Activated CD4-positive, CD25-positive, alpha-beta regulatory T cell treated with anti-CD3 and anti-CD28 coated beads, Interleukin-2, amount 50 U/mL, for 72 hours (primary cell): ENCODE measurements at regions not wholly inside any gene's neighbourhood (a gene's known extent, or its start where the extent isn't known, plus 50 kb on each side); places are given as distances from the start of the nearest gene placed in this dataset.

Experiments used
- DNase-seq: peaks from one replicate; pipeline ENCODE4 v3.0.0; 2021

DNA sequence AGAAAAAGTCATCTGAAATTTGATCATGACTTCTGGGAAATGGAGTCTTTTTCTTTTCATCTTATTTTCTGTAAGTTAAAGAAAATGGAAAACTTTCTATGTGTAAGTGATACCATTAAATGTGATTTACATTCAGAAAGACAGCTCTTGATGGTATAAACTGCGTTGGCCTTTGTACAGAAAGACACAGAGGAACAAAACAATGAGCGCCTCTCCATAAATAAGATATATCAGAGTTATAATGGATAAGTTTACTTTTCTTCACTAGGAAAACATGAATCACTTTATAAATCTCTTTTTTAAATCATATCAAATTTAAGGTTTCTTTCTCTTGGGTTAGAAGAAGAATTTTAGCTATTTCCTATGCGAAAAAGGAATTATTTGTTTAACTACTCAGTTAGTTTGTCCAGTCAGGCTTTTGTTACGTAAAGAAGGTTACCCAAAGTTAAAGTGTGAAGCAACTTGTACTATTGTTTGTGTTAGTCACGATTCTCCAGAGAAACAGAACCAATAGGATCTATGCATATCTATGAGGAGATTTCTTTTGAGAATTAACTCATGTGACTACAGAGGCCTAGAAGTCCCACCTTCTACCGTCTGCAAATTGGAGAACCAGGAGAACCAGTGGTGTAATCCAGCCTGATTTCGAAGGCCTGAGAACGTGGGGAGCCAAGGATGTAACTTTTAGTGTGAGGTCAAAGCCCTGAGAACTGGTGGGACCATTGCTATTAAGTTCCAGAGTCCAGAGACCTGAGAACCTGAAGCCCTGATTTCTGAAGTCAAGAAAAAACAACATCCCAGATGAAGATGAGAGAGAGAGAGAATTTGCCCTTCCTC is 295.4 kb upstream of the KCNJ16 start:
- DNase-seq: no peak

DNA sequence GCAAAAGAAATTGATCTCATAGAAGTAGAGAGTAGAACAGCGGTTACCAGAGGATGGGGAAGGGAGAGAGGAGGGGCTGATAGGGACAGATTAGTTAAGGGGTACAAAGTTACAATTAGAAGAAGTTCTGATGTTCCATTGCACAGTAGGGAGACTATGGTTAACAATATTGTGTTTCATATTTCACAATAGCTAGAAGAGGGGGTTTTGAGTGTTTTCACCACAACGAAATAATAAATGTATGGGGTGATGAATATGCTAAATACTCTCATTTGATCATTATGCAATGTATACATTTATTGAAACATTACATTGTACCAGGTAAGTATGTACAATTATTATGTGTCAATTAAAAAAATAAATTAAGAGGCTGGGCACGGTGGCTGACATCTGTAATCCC is 291.2 kb upstream of the KCNJ16 start:
- no peak for DNase-seq

DNA sequence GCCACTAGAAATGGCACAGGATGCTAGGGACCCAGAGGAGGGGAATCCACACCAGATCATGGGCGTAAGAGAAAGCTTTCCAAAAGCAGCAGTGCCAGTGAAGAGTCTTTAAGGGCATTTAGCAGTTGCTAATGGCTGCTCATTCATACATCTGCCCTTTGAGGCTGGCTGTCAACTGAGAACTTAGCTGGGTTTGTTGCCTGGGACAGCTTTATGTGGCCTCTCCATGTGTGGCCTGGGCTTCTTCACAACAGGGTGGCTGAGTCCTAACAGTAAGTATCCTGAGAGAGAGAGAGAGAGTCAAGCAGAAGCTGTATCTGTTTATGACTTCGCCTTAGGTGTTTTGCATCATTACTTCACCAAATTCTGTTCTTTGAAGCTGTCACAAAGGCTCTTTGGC is 286.1 kb upstream of the KCNJ16 start:
- no peak for DNase-seq

DNA sequence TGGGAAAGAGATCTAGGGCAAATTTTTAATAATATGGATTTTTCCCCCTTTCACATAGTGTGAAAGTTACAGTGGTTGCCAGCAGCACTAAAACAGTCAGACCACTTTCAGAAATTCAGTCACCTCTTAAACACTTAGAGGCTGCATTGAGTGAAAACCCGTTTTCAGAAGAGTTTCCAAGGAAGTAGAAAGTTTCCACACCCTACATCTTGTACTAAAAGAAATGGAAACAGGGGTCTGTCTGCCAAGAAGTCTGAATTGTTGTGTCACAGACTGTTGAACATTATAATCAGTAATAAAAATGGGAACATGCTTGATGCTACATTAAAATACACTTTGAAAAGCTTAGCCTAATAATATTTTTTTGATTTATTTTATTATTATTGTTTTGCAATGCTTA is 278.9 kb upstream of the KCNJ16 start:
- DNase-seq: no peak

DNA sequence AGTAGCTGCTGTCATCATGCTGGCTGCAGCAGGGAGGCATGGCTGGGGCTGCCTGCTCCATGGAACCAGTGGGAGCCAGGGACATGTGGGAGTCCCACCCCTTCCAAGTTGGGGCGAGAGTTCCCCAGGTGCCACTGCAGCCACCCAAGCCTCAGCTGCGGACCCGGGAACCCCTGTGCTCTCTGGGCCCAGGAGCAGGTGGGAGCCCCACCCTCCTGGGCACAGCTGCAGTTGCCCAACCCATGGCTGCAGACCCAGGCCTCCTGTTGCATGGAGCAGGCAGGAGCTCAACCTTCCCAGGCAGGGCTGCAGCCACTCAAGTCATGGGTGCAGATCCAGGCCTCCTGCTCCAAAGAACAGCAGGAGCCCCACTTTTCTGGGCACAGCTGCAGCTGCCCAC is 274.2 kb upstream of the KCNJ16 start:
- no peak for DNase-seq

DNA sequence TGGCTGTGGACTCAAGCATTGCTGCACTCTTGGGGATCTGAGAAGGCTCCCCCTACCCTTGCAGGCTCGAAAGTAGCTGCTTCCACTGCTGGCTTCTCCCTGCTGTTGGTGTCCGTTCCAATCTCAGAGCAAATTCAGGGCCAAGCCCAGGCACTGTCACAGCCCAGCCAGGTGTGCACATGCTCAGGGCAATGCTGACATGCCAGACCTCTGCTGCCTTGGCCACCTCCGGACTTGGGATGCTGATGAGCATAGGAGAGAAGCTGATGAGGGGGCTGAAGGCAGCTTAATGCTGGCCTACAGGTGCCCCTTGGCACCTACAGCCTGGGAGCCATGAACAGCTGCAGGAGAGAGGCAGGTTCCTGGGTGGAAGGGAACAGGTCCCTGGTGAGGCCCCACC is 273.7 kb upstream of the KCNJ16 start:
- no peak for DNase-seq

DNA sequence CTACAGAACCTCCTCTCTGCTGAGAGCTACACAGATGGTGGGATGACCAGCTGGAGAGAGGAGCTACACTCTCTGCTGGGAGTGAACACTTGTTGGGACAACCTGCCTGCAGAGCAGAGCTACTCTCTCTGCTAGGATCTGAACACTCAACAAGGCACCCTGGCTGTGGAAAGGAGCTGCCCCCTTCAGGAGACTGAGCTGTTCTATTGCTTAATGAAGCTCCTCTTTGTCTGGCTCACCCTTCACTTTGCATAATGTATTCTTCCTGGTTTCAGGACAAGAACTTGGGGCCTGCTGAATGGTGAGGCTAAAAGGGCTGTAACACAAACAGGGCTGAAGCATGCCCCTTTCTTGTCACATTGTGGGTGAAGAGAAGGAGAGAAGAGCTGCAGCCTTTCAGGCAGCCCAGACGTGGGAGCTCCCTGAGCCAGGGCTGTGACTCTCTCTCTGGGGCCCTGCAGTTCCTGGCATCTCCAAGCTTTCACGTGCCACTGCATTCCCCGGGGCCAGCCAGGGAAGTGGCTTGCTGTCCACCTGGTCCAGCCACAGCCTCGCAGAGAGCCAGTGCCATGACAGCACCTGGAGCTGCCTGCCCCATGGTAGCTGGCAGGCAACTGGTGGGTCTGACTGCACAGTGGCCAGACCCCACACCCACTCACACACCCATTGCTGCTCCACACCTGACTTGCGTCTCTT is 272.8 kb upstream of the KCNJ16 start:
- DNase-seq: no peak

DNA sequence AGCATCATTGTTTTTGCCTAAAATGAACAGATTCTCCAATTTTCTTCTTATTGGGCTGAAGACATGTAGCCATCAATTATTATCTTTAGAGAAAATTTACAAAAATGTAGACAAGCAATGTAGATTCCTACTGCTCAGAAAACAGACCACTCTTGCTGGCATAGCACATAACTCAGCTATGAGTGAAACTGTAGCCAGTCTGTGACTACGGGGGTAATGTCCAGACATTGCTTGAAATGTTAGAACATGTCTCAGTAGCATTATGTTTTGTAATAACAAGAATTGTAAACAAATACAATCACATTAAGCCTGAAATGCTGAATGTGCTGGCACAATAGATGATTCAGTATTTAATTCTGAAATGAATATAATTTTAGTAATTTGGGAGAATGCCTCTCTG is 265.7 kb upstream of the KCNJ16 start:
- DNase-seq: no peak

DNA sequence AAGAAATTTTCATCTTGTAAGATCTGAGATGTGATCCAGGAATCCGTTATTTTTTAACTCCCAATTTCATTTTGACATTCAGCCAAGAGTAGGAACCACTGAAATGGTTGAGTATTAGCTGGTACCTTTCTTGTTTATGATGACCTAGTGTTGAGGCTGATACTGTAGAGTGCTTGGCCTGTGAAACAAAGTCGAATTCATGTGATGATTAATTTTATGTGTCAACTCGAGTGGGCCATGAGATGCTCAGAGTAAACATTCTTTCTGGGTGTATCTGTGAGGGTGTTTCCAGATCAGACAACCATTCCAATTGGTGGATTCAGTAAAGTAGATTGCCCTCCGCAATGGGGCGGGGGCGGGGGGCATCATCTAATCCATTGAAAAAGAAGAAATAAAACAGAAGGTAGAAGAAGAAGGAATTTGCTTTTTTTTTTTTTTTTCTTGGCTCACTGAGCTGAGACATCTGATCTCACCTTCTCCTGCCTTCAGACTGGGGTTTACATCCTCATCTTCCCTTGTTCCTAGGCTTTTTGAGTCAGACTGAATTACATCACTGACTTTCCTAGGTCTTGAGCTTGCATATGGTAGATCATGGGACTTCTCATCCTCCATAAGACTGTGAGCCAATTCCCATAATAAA is 264.6 kb upstream of the KCNJ16 start:
- DNase-seq: no peak

DNA sequence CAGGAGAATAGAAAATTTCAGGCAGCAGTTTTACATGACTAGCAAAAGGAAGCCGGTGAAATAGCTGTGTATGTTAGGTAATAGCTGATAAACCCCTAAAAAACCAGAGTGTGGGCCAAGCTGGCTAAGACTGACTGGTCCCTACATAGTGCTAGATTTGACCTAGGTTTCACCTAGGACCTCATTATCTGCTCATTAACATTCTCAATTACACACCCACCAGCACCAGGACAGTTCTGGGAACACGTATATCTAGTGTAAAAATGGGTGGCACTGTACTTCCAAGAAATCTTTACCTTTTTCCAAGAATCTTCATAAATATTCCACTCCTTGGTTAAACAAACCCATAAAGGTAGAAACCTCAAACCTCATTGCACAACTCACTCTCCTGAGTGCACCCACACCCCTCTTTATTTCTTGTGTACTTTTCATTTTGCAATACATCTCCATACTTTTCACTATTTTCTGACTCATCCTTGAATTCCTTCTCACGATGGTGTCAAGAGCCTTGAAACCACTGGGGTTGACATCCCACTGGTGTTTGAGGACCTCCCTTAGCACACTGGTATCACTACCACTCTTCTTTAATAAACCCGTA is 262.7 kb upstream of the KCNJ16 start:
- no peak for DNase-seq

DNA sequence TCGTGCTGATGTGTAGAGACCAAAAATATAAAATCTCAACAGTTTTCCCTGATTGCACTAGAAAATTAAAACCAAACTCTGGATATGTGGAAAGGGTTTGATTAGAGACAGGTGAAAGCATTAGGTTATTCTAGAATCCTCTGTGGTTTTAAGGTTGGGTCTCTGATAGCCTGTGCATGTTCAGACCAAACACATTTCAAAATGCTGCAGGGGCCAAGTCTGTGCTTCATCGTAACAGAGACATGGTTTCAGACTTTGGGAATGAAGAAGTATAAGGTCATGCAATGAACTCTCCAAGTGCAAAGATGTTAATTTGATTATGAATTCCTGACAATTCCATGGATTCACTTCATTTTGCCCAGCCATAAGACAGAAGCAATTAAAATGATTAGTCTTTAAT is 261.0 kb upstream of the KCNJ16 start:
- no peak for DNase-seq

DNA sequence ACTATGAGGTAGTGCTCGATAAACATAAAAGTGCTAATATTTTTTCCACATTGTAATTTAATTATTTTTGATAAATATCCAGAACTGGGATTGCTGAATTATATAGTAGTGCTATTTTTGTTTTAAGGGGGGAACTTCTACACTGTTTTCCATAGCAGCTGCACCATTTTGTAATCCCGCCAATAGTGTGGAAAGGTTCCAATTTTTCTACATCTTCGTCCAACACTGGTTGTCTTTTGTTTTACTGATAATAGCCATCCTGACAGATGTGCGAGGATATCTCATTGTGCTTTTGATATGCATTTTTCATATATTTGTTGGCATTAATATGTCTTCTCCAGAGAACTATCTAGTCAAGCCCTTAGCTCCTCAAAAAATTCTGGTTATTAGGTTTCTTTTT is 259.6 kb upstream of the KCNJ16 start:
- DNase-seq: no peak

DNA sequence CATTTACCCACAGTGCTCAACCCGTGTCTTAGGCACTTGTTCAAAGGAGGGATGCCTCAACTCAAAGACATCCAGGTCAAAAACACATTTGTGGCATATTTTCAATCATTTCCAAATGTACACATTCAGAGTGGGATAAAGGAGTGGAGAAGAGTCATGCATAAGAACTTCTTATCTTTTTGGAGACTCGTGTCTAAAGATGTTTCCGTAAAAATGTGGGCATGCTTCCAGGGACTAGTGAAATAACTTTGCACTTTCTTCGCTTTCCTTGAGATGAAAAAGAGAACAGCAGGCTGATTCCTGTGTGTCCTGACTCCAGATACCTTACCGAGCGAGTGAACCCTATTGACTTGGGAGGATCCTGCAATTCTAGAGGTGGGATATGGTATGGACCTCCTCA is 256.6 kb upstream of the KCNJ16 start:
- no peak for DNase-seq

DNA sequence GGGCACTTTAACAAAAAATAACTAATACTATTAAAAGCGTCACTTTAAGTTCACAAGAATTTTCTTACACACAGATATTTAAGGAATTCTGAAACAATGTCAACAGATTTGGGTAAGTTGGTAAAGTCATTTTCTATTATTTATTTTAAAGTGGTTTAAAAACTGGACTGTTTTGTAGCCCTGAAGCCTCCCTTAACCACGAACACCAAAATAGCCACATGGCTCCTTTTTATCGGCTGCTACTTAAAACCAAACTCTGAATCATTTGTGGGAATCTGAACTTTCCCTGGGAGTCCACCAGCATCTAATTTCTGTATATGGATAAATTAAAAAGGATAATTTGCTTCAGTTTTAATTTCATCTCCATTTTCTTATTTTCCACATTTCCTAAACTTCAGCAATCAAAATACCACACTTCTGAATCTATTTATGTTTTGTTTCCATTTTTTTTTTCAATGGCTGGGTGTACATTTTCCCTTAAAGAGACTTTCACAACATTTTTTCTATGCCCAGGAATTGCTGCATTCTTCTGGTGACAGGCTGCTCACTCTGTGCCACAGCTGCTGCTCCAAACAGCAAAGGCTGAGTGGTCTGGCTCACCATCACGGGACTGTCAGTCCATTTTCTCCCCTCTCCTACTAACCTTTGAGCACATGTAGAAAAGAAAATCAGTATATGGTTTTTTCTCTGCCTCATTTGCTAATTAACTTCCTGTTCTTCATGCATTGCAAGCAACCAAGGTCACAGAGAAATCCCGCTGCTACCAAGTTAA is 255.5 kb upstream of the KCNJ16 start:
- DNase-seq: no peak

DNA sequence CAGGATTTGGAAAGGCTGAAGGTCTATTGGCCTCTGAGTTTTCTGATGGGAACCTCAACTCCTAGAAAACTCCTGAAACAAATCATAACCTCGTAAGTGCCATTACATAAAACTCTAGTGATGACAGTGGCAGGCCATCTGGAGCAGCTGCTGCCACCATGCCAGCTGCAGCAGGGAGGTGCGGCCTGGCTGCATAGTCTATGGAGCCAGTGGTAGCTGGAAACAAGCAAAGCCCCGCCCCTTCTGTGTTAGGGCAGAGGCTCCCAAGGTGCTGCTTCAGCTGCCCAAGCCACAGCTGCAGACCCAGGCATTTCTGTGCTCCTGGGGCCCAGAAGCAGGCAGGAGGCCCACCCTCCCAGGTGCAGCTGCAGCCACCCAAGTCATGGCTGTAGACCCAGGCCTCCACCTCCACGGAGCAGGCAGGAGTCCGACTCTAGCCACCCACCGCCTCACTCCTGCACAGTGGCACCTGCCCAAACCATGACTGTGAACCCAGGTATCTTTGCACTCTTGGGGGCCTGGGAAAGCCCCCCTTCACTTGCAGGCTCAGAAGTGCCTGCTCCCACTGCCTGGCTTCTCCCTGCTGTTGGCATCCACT is 254.1 kb upstream of the KCNJ16 start:
- no peak for DNase-seq

DNA sequence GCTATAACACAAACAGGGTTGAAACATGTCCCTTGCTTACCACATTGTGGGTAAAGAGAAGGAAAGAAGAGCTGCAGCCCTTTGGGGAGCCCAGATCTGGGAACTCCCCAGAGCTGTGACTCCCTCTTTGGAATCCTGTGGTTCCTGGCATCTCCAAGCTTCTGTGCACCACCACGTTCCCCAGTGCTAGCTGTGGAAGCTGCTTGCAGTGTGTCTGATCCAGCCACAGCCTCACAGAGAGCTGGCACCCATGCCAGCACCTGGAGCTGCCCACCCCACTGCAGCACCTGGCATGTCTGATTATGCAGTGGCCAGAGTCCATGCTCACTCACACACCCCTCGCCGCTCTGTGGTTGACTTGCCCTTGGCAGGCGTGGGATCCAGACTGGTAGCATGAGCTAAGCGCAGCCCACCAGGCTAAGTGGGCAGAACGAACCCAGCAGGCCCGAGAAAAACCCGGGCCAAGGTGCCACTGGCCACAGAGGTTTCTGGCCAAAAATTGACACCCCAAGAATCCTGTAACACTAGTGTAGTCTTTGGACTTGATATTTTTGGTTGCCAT is 252.6 kb upstream of the KCNJ16 start:
- no peak for DNase-seq

DNA sequence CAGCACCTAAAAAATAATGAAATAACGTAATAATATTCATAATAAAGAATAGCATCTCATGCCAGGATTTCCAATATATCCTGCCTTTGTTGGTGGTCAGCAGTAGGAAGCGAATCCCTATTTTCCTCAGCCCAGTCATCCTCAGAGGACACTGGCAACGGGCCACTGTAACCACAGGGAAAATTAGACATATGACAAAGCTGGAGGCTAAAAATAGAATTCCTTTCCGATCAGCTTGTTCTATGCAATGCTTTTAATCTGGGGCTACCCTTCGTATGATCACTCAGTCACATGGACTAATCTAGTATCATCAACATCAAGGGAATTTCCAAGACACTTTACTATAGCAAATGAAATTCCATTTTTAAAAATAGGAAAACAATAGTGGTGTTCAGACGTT is 246.9 kb upstream of the KCNJ16 start:
- no peak for DNase-seq

DNA sequence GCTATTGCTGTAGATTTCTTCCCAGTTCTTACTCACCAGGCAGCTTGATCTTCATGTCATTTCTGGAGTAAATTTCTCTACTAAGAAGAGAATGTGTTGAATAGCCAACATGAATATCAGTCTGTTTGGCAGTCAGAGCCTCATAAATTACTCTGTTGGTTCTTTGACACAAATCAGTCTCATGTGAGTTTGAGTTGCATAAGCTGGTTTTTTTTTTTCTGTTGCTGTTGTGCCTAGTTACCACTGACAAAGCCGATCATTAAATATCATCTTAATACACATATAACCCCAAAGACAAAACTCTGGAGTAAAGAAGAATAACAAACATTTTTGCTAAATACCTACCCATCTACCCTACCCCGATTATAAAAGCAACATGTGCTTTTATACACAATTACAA is 240.5 kb upstream of the KCNJ16 start:
- no peak for DNase-seq

DNA sequence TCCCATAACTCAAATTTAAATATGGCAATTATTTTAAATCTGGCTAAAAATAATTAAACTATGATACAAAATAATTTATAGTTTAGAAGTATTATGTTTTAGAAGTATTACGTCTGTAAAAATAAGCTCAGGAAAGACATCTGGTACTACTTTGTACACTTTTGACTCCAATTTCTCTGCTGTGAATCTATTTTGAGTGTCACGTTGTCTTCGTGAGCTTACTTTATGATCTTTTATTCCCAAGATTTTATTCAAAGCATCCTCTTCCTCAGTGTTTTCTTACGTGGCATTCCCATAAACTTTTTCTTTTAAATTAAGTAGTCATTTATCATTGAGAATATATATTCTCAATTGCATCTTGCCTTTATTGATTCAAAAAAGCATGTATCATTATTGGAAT is 223.3 kb upstream of the KCNJ16 start:
- no peak for DNase-seq

DNA sequence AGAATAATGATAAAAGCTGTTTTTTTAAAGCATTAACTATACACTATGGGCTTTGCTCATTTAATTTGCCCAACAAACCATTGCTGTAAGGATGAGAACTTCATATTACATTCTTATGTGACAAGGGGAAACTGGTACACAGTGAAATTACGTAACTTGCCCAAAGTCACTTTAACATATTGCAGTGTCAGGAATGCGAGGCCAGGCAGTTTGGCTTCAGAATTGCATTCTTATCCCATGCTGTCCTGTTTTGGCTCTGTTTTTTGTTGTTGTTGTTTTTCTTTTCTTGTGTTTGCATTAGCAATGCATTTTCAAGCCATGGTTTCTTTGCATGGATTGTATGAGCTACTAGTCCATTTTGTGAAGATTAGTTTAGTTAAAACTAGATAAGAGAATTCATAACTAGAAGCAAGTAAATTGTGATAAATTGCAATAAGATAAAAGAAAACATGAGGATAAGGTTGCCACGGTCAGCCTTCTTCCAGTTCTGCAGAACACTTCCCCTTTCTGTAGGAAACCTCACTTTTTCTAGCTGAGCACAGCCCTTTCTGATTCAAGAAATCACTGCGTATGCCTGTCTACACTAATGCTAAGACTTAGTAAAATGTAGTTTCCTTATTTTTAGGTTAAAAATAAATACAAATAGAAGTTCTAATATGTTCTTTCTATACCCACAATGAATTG is 221.3 kb upstream of the KCNJ16 start:
- no peak for DNase-seq

DNA sequence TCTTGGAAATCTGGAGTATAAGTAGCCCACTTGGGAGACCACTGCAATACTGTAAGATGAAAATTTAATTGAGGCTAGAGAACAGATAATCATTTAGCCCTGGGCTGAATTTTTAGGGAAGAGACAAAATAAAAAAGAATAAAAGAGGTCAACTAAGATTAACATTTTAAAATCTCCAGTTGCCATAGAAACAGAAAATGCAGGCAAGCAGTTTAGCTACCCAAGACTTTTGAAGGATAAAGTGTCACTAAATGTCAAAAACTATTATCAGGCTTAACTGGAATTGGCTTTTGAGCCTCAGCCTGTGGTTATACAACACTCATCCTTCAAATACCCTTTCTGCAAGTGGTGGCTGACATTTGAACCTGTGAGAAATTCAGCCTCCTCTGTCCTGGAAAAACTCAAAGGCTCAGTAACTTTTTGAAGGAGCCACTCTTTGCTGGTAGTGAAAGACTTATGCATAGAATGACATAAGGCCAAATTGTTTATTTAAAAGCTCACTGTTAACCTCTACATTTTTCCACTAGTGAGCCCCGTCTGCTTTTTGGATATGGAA is 220.7 kb upstream of the KCNJ16 start:
- no peak for DNase-seq
